HG03175 (cell line): ENCODE measurements at regions not wholly inside any gene's neighbourhood (a gene's known extent, or its start where the extent isn't known, plus 50 kb on each side); places are given as distances from the start of the nearest gene placed in this dataset.
A peak's percentile ranks its signal among the peaks of the same experiment; 100 is the strongest.

Source experiments
- ATAC-seq: cut with Tn5 transposase; IDR thresholded peaks from one replicate; pipeline ENCODE4 v1.9.1; 2021; ENCODE audit warnings: mild to moderate bottlenecking, moderate library complexity; ENCODE audit not compliant: unreplicated experiment

DNA sequence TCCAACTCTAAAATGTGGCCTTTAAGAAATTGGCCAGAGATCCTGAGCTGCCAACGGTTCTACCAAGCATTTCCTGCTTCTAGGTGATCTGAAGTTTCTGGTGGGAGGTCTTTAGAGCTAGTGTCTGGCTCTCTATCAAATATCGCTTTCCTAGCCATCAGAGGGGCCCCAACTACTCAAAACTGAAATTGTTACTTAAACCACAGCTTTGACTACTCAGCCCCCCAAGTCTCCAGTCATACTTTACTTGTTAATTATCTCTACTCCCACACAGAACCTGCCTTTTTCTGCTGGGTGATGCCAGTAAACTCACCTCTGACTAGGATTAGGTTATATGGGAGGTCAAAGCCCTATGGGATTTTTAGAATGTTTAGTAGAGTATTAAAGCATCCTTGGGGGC, 95.1 kb downstream of the FASLG start:
- no peak for ATAC-seq

DNA sequence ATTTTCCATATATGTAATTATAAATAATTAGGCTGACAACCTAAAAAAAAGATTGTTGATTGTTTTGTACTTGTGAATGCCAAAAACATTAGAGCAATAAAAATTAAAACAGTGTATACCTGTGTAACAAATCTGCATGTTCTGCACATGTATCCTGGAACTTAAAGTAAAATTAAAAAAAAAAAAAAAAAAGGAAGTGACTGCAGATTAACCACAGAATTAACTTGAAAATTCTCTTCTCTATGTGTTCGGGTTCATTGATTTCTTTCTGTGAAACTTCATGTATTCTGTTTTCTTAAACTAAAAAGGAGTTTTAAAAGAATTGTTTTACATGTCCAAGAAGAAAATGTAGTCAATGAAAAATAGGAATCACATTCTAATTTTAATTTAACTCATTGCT, 95.7 kb downstream of the FASLG start:
- ATAC-seq, result no peak

DNA sequence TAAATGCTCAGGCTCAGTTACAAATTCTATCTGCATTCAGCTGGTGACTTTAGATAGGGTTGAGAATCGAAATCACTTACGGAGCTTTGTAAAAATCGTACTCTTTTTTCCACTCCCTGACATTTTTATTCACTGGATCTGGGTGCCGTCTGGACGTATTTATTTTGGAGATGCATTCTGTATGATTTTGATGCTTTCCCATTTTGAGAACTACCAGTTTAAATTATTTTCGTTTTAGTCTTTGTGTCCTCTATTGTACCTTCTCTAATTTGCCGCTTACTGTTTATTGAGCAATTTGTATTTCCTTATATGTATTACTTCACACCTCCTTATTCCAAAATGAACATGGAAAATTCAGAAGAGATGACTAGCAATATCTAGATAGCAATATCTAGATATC, 96.2 kb downstream of the FASLG start:
- ATAC-seq, result no peak

DNA sequence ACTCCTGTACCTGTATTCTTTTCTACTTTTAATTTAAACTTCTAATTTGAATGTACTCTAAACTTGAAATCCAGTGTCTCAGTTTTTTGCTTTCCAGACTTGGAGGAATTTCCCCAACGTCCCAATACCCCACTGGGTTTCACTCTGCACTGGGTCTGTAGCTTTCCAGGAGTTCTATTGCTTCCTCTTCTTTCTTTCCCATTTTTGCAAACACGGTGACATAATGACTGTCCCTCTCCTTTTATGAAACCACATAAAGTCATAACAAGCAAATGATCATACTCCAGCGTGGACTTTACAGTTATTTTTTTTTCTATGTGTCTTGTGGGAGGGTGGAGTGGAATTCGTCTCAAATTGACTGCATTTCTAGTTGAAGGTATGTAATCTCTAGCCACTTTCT, 97.1 kb downstream of the FASLG start:
- no peak for ATAC-seq

DNA sequence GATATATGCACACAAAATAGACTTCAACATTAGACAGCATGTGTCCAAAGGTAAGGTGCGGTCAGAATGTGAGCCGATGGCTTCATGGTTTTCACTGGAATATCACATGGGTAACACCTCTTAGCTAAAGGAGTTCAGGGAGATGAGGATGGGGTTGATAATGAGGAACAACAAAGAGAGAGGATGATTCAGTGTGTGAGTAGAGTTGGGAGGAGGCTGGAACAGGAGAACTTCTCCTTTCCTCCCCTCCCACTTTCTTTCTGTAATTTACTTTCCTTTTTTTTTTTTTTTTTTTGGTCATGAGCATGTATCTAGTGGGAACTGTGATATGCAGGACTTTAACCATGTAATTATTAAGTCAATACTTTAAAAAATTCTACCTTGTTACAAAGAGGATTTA, 99.4 kb downstream of the FASLG start:
- no peak for ATAC-seq

DNA sequence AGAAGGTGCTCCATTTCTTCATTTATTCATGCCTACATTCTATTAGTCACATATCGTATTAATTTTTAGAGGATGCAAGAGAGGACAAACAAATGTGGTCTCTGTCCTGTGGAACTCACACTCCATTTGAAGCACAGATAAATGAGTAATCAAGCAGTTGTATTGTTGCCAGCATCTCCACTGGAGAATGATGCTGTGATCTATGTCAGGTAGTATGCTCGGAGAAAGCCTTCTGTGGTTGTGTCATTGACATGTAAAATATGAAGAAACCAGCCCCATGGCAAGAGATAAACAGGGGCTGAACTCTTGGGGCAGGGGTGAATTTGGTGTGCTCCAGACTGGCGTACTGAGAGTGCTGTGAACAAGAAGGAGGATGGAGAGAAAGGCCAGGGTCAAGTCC, 101.2 kb downstream of the FASLG start:
- ATAC-seq, result no peak

DNA sequence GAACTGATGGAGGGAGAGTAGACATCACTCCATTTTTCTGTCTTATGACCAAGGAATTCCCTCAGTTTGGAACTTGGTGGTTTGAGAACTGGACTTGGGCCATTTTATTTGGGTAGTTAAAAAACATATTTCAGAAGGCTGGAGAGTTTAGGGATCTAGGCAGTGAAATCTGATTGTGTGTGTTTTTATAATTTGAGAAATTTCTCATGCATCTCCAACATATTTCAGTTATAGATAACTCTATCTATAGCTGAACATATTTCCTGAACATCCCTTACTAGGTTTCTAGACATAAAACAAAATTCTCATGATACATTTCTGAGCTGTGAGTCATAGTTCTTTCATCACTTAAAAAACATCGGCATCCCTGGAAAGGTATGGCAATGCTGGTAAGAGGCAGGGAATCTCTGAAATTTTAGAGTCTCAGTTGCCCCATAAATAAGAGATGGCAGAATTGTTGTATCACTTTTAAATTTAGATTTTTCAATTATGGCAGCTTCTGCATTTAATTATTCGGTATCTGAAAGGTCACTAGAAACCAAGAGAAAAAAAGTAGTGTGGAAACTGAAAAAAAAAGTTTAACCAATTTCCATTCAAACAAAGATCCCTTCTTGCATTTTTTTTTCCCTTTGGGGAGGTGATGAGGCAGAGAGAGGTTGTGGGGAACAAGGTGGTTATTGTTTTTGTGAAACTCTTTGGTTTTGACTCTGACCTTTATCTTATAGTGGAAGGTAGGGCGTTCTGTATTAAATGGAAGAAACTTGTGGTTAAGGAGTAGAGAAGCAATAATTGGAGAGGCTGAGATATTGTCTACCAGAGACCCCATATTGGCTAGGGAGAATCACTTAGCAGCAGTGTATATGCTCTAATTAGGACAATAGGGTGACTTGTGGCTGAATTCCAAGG, 102.9 kb downstream of the FASLG start:
- no peak for ATAC-seq

DNA sequence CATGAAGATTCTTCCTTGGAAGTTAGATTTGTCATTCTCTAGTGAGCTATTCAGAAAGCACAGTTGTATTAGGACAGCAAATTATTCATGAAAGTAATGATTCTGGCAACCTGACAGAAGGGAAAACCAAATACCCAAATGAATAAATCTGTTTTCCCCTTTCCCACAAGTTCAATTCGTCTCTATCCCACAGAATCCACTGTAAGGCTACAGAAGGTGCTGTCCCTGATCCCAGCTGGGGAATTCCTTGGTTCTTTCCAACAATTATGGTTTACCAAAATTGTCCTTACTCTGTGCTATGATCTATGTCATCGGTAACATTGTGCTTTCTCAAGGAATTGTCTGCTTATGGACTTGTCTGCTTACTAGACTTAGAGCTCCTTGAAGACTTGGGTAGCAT, 104.2 kb downstream of the FASLG start:
- ATAC-seq, result no peak

DNA sequence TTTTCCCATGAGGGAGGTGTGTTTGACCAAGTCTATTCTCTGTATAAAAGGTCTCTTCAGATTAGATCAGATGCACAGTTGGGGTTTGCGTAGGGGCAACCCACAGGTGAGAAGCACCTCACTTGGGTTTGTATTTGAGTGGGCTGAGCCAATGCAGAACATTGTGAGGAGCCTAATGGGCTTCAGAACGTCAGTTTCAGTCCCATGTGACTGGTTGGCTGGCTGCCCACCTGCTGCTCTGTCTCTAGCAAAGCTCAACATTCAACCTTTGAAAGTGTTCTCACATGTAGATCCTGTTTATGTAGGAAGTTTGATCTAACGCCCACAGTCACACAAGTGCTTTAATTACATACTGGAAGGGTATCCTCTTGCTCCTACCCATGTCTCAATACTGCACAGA, 105.5 kb downstream of the FASLG start:
- no peak for ATAC-seq

DNA sequence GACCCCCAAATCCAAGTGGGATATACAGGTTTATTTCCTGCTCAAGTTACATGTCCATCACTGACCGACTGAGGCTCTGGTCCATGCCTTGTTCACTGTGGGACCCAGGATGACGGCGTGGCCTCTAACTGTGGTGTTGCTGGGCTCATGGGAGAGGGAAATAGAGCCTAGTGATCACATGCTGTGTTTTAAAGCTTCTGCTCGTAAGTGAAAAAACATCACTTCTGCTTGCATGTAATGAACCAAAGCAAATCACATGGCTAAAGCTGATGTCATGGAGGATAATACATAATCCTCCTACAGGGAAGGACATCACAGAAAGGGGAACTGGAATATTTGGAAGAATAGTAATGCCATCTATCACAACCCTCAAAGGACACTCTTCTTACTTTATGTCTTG, 107.6 kb downstream of the FASLG start:
- no peak for ATAC-seq

DNA sequence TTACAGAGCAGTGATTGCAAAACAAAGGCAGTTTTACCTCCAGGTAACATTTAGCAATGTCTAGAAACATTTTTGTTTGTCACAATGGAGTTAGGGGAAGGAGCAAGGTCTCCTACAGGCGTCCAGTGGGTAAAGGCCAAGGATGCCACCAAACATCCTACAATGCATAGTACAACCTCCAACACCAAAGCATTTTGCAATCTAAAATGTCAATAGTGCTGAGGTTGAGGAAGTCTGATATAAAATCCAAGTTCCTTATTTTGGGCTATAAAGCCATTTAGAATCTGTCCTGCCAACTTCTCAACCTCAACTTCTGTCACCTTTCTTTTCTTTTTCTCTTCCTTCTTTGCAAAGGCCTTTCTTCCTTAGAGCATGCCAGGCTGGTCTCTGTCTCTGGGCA, 111.2 kb downstream of the FASLG start:
- ATAC-seq, result no peak

DNA sequence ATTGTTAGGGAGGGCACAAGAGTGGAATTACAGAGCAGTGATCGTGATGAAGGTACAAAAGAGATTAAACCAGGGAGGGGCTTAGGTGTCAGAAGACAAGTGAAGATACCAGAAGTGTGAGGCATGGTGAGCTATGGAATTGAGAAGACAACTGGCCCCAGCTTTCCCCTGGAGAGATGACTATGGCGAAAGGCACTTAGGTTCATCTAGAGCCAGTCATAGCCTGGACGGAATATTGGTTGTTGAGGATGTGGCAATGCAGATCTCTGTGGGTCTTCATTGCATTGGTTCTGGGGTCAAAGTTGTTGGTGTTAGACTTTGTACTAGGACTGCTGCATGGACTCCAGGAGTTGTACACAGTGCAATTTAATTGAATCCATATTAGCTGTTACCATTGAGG, 115.7 kb downstream of the FASLG start:
- no peak for ATAC-seq

DNA sequence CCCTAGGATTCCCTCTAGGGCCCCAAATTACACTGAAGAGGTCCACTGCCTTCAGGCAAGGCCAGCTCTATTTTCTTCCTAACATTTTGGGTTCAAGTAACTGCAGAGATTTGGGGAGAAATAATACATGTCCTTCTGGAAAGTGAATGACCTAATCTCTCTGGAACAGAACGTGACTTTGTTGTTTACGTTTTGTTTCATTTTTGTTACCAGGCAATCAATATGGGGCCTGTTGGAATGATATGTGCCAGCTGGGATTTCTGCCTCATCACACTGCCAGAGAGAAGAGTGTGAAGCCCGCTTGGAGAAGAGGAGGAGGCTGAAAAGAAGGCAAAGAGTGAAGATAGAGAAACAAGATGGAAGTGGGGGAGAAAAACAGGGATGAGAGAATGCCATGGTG, 116.7 kb downstream of the FASLG start:
- no peak for ATAC-seq

DNA sequence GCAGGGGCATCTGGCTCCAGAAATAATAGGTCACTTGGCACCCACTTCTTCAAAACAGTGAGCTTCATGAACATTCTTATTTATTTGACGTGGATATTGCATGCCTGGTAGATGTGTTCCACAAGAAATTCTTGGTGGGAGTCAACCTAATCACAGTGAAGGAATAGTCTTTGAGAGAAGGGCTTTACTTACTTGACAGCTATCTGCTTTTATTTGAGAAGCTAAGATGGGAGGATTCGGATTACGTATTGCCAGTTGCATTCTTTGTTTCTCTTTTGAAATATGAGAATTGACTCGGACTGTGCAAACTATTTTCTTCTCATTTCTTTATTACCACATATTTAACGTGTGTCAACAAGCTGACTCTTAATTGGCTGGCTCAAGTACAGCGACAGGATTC, 117.2 kb downstream of the FASLG start:
- no peak for ATAC-seq

DNA sequence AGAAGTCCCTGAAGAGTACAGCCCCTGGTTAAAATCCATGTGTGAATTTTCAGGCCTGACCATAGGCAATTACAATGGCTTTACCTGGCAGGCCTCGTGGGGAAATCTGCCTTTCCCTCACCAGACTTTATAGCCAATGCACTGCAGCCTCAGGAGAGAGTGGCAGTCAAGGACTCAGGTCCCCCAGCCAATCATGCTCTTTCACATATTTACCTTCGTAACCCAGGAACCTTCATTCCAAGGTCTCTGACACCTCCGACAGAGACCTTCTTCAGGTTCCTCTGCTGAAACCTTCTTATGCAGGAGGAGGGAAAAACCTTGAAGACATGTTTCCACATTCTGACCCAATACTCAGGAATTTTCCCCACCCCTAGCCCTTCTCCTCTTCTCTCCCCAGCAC, 118.9 kb downstream of the FASLG start:
- no peak for ATAC-seq

DNA sequence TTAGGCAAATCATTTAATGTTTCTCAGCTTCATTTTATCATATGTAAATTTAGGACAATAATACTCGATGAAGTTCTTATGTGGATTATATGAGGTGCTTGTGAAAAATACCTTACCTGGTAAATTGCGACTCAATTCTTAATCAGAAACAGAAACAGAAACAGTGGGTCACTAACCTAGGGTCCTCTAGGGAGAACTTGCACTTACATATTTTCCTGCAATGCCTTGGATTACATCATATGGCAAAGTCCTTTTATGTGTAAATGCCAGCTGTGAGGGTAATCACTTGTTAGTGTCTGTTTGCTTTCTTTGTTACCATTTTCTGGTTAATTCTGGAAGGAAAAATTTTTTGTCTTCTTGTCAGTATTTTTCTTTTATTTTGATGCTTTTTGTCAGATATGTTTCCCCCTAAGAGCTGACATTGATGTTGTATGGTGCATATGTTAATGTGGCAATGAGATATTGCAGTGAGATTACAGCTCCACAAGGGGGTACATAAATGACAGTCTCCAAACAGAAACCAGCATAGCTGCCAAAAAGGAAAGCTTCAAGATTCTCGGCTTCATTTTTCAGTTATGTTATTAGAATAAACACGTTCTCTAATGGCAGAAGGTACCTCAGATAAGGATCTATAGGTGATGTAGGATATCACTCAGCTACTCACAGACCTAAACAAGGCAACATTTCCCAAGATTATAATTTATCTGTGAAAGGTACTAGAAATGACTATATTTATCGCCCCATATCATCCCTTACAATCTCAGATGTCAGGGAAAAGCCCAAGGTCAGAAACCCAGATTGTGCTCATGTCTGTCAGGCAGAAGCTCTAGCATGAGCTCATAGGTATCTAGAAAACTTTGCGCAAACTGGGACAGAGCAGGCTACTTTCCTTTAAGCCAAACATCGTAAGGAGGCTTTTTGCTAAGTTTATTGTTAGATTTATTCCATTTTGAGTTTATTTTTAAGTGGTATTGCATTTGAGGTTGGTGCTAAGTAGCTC, 119.9 kb downstream of the FASLG start:
- ATAC-seq, result peak; percentile 69

DNA sequence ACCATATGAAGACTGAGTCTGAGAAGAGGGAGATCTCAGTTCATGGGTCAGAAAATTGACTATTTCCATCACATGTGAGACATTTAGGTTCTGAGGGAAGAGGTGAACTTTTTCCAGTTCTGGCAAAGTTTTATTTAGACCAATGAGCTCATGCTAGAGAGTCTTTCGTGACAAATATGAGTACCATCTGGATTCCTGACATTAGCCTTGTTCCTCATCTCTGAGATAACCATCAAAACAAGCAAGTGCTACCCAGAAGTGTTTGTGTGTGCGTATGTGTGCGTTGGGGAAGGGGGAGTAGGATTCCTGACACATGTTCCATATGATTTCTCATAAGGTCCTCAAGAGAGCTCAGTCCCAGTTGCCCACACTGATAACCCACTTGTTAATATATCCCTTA, 120.6 kb downstream of the FASLG start:
- ATAC-seq, result no peak

DNA sequence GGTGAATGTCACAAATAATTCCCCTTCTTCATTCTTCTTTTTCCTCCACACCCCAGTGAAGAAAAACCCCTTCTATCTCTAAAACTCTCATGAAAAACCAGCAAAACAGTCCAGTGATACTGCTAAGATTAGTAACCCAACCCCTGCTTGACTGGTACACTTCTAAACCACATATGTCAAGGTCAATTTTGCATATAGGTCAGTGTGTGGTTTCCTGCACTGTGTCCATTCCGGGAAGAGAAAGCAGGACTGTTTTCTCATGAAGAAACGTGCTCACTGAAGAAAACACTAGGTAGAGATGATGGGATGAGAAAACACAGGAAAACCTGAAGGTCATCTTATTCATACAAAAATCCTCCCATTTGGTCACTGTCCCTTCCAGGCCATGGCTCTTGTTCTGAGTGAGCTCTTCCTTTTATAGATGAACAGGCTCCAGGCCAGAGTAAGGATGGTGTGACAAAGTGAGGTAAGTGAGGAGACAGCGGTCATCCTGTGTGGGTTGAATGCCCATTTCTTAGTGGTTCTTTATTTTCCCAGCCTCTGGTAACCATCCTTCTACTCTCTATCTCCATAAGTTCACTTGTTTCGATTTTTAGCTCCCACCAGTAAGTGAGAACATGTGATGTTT, 122.7 kb downstream of the FASLG start:
- ATAC-seq, result peak; percentile 63

DNA sequence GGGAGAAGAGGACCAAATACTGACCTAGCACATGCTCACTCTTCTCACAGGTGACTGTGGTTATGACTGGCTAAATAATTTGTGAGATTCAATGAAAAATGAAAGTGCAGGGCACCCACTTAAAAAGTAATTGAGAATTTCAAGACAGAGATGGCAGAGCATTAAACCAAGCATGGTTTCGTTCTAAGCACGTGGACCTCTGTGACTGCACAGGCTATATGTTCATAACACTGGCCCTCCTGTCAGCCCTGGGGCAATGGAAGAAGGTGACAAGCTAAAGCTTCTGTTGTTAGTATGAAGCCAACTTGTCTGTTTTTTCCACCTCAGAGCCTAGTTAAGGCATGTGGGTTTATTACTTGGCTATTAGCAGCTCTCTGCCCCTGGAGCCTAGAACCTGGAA, 130.9 kb downstream of the FASLG start:
- no peak for ATAC-seq

DNA sequence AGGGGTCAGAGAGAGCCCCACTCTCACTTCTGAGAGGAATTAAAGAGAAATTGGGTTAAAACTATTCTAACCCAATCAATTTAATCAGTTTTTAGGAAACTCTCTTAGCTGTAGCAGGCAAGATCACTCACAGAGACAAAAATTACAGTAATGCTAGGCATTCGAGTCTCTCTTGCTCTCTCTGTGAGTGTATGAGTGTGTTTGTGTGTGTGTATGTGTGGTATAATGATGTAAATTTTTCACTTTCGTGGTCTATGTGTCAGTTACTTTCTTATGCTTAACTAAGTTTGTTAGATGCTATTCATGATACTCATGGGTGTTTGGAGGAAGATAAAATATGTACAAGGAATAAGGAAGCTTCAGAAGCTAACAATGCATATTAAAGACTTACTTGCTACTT, 131.3 kb downstream of the FASLG start:
- ATAC-seq, result no peak

DNA sequence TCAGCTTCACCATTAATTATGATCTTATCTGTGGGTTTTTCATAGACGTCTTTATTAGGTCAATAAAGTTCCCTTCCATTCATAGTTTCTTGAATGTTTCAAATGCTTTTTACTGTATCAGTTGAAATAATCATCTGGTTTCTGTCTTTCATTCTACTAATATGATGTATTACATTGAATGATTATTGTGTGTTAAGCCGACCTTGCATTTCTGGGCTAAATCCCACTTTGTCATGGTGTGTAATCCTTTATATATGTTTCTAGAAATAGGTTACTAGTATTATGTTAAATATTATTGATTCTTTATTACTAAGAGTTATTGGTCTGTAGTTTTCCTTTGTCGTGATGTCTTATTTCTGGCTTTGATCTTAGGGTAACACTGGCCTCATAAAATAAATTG, 134.9 kb downstream of the FASLG start:
- no peak for ATAC-seq
